Kidney (tissue), 13 donors: ENCODE measurements at regions not wholly inside any gene's neighbourhood (a gene's known extent, or its start where the extent isn't known, plus 50 kb on each side); places are given as distances from the start of the nearest gene placed in this dataset.

ENCODE experiments used
- DNase-seq, 5 donors: peaks; one replicate each; pipeline ENCODE4 v3.0.0-alpha.2; 2013 to 2020
- FAIRE-seq: peaks from 2 replicates; lab custom pipeline; 2012; peaks lifted over from hg19 to GRCh38; lab: Jason Lieb, UNC
- H3K27ac ChIP-seq, 2 donors: one replicate each; pipeline ENCODE4 v1.7.0; 2013; ENCODE audit warnings: low read depth in 2 of 2, low read length in 2 of 2, inconsistent platforms in 1 of 2
- H3K27me3 ChIP-seq: one replicate; pipeline ENCODE4 v1.7.1; 2013; ENCODE audit warnings: low read length, inconsistent platforms; ENCODE audit not compliant: control insufficient read depth, insufficient read depth
- H3K36me3 ChIP-seq, 3 donors: one replicate each; pipeline versions ENCODE4 v1.7.0 to v1.7.1; 2013; ENCODE audit warnings: low read length in 3 of 3, control low read depth in 1 of 3, inconsistent platforms in 1 of 3; ENCODE audit not compliant: insufficient read depth in 3 of 3, control insufficient read depth in 2 of 3
- H3K4me1 ChIP-seq, 3 donors: one replicate each; pipeline versions ENCODE4 v1.7.0 to v1.7.1; 2013; ENCODE audit warnings: low read length in 3 of 3, inconsistent platforms in 1 of 3, low read depth in 1 of 3; ENCODE audit not compliant: control insufficient read depth in 2 of 3, insufficient read depth in 2 of 3
- H3K4me3 ChIP-seq, 3 donors: one replicate each; pipeline versions ENCODE4 v1.7.0 to v1.8.1; 2013; ENCODE audit warnings: low read length in 3 of 3, control low read depth in 1 of 3, inconsistent platforms in 1 of 3
- H3K9ac ChIP-seq, 3 donors: one replicate each; pipeline versions ENCODE4 v1.7.0 to v1.7.1; 2013; ENCODE audit warnings: low read length in 3 of 3, control low read depth in 1 of 3, inconsistent platforms in 1 of 3
- H3K9me3 ChIP-seq, 3 donors: one replicate each; pipeline versions ENCODE4 v1.7.0 to v1.7.1; 2013; ENCODE audit warnings: low read length in 3 of 3, control low read depth in 1 of 3, inconsistent platforms in 1 of 3; ENCODE audit not compliant: control insufficient read depth in 2 of 3, insufficient read depth in 1 of 3
- CTCF ChIP-seq: IDR thresholded peaks from 3 replicates; pipeline ENCODE4 v1.5.1; 2012; ENCODE audit warnings: mild to moderate bottlenecking, moderate library complexity, borderline replicate concordance; ENCODE audit not compliant: insufficient read depth; ENCODE audit errors: extremely low read depth
- intact Hi-C: fragments of 100-400 bp; cut with DNase I; formaldehyde crosslinking; loops from one replicate; pipeline ENCODE4 v1.11.1; 2022
- donor health status: control.
- donor health status: control.
- donor health status: control.
- donor health status: control.
- donor health status: control.
- donor health status: DM: yes; HTN: yes; CAD: no.
- donor health status: Normal renal cell carcinoma (clear cell type).

- H3K9me3 ChIP-seq: peaks cover 0 to 3% (median 0%) of the 10 kb centered on the region in 3 donors
- no peaks in the 10 kb centered on the region for H3K4me1 ChIP-seq
- H3K9ac ChIP-seq: no peak overlapping the region
- DNase-seq (no peak), FAIRE-seq (no peak)
- no peak overlapping the region for H3K27ac ChIP-seq
- no peak for TF ChIP-seq CTCF
- H3K27me3 ChIP-seq: no peaks in the 10 kb centered on the region
- no peaks in the 10 kb centered on the region for H3K36me3 ChIP-seq
- intact Hi-C loops: no loop called here
- no peak overlapping the region for H3K4me3 ChIP-seq
These were observed 73.3 kb upstream of the AKAP13 start for GRCh38 chr15:85306946-85307686.

DNA sequence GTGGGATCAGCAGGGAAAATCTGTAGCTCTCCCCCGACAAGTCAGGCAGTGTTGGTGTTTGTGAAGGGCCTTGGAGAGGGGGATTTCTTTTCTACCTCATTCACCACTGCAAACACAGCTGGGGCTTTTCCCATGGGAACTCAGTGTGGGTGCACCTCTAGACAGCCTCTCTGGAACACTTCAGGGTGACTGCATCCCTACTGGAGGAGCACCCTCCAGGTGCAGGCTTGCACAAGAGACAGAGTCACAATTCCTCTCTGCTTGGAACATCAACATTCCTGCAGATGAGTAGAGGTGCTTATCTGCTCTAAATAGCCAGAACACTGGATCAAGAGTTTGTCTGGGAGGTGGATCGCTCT is 72.7 kb upstream of the AKAP13 start:
- FAIRE-seq (no peak), DNase-seq (no peak)
- no peak overlapping the region for H3K4me3 ChIP-seq
- no peaks in the 10 kb centered on the region for H3K4me1 ChIP-seq
- intact Hi-C loops: no loop called here
- H3K27ac ChIP-seq: no peak overlapping the region
- H3K9ac ChIP-seq: no peak overlapping the region
- H3K27me3 ChIP-seq: no peaks in the 10 kb centered on the region
- TF ChIP-seq CTCF: no peak
- peaks cover 0 to 3% (median 0%) of the 10 kb centered on the region in 3 donors for H3K9me3 ChIP-seq
- H3K36me3 ChIP-seq: no peaks in the 10 kb centered on the region

- no peak for TF ChIP-seq CTCF
- H3K36me3 ChIP-seq: no peaks in the 10 kb centered on the region
- DNase-seq (no peak), FAIRE-seq (no peak)
- no peak overlapping the region for H3K9ac ChIP-seq
- intact Hi-C loops: no loop called here
- no peak overlapping the region for H3K4me3 ChIP-seq
- no peak overlapping the region for H3K27ac ChIP-seq
- no peaks in the 10 kb centered on the region for H3K4me1 ChIP-seq
- no peaks in the 10 kb centered on the region for H3K9me3 ChIP-seq
- H3K27me3 ChIP-seq: no peaks in the 10 kb centered on the region
These were observed 68.8 kb upstream of the AKAP13 start for GRCh38 chr15:85311647-85312046.

DNA sequence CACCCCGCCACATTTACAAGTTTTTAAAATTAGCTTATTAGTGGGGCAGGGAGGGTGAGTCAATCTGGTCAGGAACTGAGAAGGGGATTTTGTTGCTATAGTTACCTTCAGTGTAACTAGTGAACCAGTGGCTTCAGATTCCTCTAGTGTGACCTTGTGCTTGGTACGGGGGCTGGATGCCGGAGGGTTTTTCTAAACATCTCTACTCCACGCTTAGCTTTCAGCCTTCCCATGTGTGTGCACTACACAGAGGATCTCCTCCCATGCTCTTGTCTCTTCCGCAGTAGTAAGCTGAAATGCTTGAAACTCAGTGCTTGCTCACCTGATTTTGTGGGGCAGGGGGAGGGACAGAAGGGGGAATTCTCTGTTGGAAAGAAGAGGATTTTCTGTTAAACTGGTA is 67.9 kb upstream of the AKAP13 start:
- Histone ChIP-seq H3K36me3 (no peaks in the 10 kb centered on the region), H3K9ac (no peak overlapping the region), H3K4me1 (no peaks in the 10 kb centered on the region), H3K27ac (no peak overlapping the region), H3K4me3 (no peak overlapping the region), H3K9me3 (no peaks in the 10 kb centered on the region), H3K27me3 (no peaks in the 10 kb centered on the region)
- DNase-seq: peak in 2 of 5 donors; percentile 53 to 76
- FAIRE-seq: no peak
- no peak for TF ChIP-seq CTCF
- intact Hi-C loops: no loop called here
